ENCODE measurements at regions not wholly inside any gene's neighbourhood (a gene's known extent, or its start where the extent isn't known, plus 50 kb on each side); places are given as distances from the start of the nearest gene placed in this dataset.

DNA sequence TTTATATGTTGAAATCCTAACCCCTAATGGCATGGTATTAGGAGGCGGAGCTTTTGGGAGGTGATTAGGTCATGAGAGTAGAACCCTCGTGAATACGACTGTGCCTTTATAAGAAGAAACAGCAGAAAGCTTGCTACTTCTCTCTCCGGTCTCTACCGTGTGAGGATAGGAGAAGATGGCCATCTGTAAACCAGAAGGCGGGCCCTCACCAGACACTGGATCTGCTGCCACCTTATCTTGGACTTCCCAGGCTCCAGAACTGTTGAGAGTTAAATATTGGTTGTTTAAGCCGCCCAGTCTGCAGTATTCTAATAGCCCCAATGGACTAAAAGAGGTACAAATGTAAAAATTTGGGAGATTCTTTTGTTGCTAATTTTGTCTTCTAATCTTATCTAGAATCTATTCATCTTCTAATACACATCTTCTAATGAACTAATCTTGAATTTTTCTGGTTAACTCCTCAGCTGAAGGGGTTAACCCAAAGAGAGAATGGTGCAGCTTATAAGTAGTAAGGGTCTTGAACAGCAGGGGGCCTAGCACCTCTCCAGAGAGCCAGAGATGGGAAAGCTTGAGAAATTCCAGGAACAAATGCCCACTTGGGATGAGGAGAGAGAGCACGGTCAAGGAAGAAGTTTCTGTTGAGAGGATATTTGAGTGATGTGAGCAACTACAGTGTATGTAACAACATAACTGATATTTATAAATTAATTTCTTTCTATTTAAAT, 264.0 kb upstream of the GRIP1 start:
- no peaks in the 10 kb centered on the region for H3K9me1 ChIP-seq (replicated peaks; ENCODE audit: control insufficient read depth, extremely low read depth, insufficient read depth, low read length)
- intact Hi-C loops (cut with micrococcal nuclease), result no loop called here
- no peak overlapping the region for H2AFZ ChIP-seq (ENCODE audit: low read depth, low read length)
- FAIRE-seq (no peak), DNase-seq (ENCODE audit: low read depth, low spot score) (no peak)
- no TSS peak for BruUV-seq (replicated peaks)
- H3K27ac ChIP-seq (ENCODE audit: insufficient read depth, low read depth, low read length), result no peak overlapping the region
- no peaks in the 10 kb centered on the region for H3K4me1 ChIP-seq (ENCODE audit: control insufficient read depth, extremely low read depth, insufficient read depth, low read length)
- no peaks in the 10 kb centered on the region for H3K9me3 ChIP-seq (replicated peaks; ENCODE audit: control insufficient read depth, insufficient read depth, low read length)
- no peak overlapping the region for H3K4me3 ChIP-seq (replicated peaks in 1 of 3; ENCODE audit: insufficient read depth in 1 of 3, low read depth in 1 of 3, low read length in 3 of 3)
- H4K20me1 ChIP-seq (replicated peaks; ENCODE audit: control insufficient read depth, extremely low read depth, insufficient read depth, low read length), result no peaks in the 10 kb centered on the region
- no peaks in the 10 kb centered on the region for H3K79me2 ChIP-seq (ENCODE audit: control insufficient read depth, insufficient read depth, low read length)
- dilution Hi-C loops (cut with MboI; ENCODE audit: extremely low pct_ligation_motif_present, low sequenced_read_pairs), result no loop called here
- no peaks in the 10 kb centered on the region for H3K27me3 ChIP-seq (ENCODE audit: control insufficient read depth in 2 of 2, insufficient read depth in 2 of 2, low read length in 2 of 2)
- H3K9ac ChIP-seq (replicated peaks; ENCODE audit: extremely low read depth, insufficient read depth, low read length), result no peak overlapping the region
- TF ChIP-seq FOS (IDR thresholded peaks at IDR 0.05; ENCODE audit: borderline replicate concordance, insufficient read depth, low read length) (no peak), GATA2 (IDR thresholded peaks at IDR 0.05; ENCODE audit: insufficient read depth, insufficient read length, low read depth, low read length) (no peak), JUN (IDR thresholded peaks at IDR 0.05; ENCODE audit: borderline replicate concordance, insufficient read depth, insufficient read length, low read depth) (no peak), EZH2 (IDR thresholded peaks at IDR 0.05; ENCODE audit: borderline replicate concordance, low read depth, low read length, severe bottlenecking) (no peak), MYC (IDR thresholded peaks at IDR 0.05; ENCODE audit: low read depth, low read length) (no peak), POLR2A (IDR thresholded peaks at IDR 0.05; ENCODE audit: low read depth, low read length) (no peak), POLR2AphosphoS5 (IDR thresholded peaks at IDR 0.05; ENCODE audit: insufficient read depth, low read depth, low read length) (no peak)
- TF ChIP-seq, protein P1, sequence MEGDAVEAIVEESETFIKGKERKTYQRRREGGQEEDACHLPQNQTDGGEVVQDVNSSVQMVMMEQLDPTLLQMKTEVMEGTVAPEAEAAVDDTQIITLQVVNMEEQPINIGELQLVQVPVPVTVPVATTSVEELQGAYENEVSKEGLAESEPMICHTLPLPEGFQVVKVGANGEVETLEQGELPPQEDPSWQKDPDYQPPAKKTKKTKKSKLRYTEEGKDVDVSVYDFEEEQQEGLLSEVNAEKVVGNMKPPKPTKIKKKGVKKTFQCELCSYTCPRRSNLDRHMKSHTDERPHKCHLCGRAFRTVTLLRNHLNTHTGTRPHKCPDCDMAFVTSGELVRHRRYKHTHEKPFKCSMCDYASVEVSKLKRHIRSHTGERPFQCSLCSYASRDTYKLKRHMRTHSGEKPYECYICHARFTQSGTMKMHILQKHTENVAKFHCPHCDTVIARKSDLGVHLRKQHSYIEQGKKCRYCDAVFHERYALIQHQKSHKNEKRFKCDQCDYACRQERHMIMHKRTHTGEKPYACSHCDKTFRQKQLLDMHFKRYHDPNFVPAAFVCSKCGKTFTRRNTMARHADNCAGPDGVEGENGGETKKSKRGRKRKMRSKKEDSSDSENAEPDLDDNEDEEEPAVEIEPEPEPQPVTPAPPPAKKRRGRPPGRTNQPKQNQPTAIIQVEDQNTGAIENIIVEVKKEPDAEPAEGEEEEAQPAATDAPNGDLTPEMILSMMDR (IDR thresholded peaks at IDR 0.05; ENCODE audit: extremely low read depth in 1 of 2, insufficient read depth in 1 of 2, low read depth in 1 of 2, low read length in 2 of 2), result no peak
- TF ChIP-seq, protein P2, sequence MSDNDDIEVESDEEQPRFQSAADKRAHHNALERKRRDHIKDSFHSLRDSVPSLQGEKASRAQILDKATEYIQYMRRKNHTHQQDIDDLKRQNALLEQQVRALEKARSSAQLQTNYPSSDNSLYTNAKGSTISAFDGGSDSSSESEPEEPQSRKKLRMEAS (IDR thresholded peaks at IDR 0.05; ENCODE audit: insufficient read depth, insufficient read length), result no peak
- CTCF ChIA-PET, result no interaction called here
- no peak overlapping the region for H3K4me2 ChIP-seq (ENCODE audit: insufficient read depth, low read length)
- H3K36me3 ChIP-seq (ENCODE audit: control insufficient read depth in 2 of 2, extremely low read depth in 1 of 2, insufficient read depth in 2 of 2, low read length in 2 of 2), result no peaks in the 10 kb centered on the region
- POLR2A ChIA-PET, result no interaction called here
